ENCODE measurements at regions not wholly inside any gene's neighbourhood (a gene's known extent, or its start where the extent isn't known, plus 50 kb on each side); places are given as distances from the start of the nearest gene placed in this dataset.

DNA sequence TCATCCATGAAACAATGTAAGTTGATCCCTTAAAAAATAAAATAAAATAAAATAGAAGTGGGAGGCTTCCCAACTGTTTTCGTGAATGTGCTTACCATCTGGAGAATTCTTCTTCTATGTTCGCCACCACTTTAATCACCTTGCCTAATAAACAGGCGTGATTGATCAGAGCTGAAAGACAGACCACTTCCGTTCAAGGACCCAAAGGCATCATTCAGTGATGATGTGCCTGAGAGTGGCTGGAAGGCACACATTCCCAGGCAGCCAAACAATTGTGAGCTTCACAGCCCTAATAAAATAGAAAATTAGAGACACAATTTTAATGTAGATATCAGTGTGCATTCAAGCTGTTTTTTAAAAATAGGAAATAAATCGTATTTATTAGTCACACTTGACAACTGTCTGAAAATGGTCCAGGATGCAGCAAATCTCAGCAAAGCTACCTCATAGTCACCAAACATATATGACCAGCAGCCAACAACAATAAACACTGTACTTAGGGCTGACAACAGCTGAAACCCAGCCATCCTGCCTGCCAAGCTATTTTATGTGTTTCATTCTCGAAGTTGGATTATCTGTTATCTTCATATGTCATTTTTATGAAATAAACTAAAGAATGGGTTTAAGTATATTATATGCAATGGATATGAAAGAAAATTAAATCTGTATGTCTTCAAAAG lies 163.2 kb upstream of the FAM9B start:
- peak; percentile 23 for DNase-seq (ENCODE audit: low read depth)

DNA sequence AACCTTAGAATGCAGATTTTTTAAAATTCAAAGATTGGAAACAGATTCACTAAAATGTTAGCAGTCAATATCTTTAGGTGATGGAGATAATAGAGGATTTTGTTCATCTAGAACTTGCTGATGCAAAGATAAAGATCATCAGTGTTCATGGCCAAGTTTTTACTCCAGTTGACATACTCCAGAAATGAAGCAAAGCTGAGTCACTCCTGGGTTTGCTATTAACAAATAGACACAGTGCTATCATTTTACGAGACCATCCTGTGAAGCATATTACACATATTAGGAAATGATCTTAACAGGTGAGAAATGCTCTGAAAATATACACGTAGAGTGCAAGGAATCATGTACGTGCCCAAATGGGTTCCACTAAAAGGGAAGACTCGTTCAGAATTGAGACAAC lies 170.6 kb upstream of the FAM9B start:
- DNase-seq (ENCODE audit: low read depth), result peak; percentile 50

DNA sequence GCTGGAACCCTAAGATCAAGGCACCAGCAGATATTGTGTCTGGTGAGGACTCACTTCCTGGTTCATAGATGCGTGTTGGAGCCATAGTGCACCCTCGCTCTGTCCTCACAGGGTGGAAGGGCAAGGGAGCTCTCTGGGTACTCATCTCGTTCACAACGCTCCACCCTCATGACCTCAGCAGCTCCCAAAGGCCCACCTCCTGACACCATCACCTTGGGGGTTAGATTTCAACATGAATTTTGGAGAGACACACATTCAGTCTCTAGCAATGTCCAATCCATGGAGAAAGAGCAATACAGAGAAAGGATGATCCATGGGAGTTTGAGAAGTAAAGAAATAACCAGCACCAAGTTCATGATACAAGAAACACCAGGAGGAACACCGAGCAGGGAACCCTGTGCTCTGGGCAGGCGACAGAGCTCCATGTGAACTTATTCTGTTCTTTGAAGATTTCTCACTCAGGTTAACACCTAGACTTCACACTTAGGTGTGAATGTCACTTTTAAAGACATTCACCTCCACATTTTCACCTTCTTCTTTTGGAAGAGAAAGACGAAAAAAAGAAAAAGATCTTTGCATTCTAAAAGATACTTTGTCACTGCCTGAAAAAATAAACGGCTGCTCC lies 171.8 kb upstream of the FAM9B start:
- DNase-seq (ENCODE audit: low read depth), result no peak

DNA sequence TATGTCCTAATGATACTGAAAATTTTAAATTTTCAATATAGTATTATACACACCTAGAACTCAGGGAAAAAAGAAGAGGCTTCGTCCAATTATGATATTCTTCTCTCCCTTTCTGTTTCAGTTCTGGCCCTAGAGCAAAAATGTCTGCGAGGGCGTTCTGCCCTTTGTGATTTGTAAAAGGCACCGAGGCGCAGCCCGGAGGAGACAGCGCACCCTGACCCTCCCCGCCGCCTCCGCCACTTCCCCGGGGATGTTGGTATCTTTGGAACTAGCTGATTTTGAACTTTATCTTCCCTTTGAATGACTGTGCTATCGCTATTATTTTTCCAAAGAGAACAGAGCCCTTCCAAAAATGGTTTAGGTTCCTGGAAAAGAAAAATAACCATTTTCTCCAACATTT lies 173.2 kb upstream of the FAM9B start:
- DNase-seq (ENCODE audit: low read depth), result no peak

DNA sequence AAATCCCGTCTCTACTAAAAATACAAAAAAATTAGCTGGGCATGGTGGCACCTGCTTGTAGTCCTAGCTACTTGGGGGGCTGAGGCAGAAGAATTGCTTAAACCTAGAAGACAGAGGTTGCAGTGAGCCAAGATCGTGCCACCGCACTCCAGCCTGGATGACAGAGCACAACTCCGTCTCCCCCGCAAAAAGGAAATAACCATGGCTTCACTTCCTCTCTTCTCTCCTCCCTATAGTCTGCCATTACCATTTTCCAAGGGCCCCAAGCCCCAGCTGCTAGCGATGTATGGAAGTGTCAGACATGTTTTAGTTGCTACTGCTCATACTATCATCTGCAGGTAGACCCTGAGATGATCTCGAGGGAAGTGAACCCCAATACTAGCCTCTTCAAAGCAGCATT lies 177.3 kb upstream of the FAM9B start:
- DNase-seq (ENCODE audit: low read depth), result no peak

DNA sequence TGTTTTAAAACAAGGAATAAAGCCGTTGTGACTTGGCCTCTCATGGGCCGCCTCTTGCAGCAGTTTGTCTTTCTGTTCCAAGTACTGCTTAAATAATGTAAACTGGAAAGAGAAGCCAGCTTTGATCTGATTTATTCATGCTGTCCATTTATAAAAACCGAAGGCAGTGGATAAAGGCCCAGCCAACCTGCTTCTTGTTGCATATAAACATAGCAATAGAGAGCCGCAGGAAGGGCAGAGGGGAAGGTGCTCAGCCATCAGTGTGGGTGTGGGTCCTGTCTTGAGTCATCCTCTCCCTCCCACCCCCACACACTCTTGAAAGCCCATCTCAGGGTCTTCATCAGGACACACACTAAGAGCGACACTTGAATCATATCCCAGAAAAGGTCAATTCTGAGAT lies 187.9 kb upstream of the FAM9B start:
- no peak for DNase-seq (ENCODE audit: low read depth)

DNA sequence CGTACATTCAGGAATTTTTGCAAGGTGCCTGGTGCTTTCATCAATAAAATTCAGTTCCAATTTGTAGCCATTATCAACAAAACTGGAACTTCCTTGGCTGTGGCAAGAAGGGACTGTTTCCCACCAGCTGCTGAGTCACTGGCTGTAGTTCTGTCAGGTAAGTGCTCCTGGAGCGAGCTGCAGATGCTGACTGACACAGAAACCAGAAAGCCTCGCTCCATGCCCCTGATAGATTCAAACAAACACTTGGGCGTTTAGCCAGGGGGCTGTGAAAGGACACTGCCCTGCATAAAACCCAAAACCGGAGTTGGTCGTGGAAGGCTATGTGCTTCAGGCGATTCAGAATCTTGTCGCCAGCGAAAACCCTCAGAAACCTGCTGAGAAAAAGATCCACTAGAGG lies 188.4 kb upstream of the FAM9B start:
- no peak for DNase-seq (ENCODE audit: low read depth)

DNA sequence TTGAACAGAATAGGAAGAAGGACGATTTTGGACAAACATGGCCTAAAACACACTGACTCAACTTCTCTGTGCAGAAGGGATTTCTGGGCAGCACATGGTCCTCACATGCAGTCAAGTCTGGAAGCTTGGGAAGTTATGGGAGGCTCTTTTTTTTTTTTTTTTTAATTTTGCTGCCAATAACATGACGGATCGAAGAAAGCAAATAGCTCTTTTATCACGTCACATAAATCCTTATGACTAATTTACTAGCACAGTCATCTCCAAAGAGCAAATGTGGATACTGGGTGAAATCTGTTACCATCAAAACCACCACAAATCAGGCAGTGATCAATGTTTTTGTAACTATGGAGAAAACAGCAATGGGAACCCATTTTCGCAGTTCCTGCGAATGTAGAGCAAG lies 193.3 kb upstream of the FAM9B start:
- DNase-seq (ENCODE audit: low read depth), result peak; percentile 71

DNA sequence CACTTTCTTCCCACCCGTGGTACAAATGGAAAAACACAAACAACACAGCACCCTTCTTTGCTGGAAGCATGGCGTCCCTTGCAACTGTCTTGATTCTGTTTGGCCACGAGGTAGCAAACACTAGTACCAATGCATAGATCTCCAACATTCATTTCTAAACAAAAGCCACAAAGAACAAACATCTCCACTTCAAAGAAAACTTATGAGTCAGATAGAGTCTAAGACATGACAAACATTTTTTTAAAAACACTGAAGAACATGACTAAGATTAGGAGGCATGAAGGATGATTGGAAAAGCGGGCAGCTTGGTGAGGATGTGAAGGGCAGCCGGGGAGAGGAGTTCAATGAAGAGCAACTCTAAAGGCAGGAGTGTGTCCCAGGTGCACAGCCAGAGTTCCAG lies 197.6 kb upstream of the FAM9B start:
- DNase-seq (ENCODE audit: low read depth), result peak; percentile 84

DNA sequence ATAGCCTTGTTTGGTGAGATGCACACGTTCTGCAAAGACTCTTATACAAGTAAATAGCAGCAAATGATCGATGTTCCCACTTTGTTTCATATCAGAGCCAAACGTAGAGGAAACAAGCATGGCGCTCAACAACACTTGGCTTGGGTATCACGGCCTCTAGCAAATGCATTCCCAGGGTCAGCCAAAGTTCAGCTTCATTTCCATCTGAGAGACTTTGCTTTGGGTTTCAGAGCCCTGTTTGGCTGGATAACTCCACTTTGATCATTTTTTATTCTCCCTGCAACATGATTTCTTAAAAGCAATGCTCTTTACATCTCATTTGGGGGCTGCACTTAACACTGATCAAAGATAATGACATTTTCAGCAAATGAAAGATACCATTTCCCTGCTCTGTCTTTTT lies 199.2 kb upstream of the FAM9B start:
- no peak for DNase-seq (ENCODE audit: low read depth)

DNA sequence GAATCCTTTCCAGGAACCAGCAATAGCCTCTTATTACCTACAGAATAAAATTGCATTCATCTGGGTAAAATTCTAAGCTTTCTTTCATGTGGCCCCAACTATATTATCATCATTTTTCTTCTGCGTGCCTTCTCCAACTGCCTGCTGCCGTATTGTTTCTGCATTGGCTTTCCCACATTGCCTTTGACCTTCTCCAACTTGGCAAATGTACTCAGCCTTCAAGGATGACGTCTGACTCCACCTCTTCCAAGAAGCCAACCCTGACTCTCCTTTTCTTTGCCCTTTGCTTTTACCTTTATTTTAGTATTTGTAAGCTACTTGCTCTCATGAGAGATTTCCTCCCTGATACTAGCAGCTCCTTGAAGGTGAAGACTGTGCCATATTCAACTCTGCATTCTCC lies 200.4 kb upstream of the FAM9B start:
- DNase-seq (ENCODE audit: low read depth), result no peak

DNA sequence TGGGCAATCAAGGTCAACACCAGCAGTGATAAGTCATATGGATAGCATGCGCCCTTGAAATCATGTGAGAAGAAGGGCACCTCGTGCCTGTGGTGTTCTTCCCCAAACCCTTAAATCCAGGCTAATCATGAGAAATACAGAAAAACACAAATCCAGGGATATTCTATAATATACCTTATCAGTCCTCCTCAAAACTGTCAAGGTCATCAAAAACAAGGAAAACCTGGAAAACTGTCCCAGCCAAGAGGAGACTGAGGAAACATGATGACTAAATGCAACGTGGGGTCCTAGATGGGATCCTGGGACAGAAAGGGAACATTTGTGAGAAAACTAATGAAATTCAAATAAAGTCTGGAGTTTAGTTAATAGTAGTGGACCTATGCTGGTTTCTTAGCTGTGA lies 201.8 kb upstream of the FAM9B start:
- no peak for DNase-seq (ENCODE audit: low read depth)

DNA sequence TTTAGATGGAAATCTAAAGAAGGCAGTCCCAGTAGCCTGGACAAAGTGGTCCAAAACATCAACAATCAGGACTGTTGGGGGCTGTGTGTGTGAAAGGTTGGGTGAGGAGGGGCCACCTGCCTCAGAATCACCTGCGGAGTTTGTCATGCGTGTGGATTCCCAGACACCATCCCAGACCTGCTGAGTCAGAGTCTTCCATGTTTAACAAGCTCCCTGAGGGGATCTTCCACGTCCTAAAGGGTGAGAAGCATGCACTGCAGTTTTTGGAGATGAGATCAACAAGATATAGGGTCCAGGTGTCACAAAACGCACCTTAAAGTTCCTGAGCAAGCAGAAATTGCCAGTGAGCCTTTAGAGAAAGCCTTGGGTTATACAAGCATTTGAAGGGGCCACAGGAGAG lies 207.0 kb upstream of the FAM9B start:
- DNase-seq (ENCODE audit: low read depth), result no peak

DNA sequence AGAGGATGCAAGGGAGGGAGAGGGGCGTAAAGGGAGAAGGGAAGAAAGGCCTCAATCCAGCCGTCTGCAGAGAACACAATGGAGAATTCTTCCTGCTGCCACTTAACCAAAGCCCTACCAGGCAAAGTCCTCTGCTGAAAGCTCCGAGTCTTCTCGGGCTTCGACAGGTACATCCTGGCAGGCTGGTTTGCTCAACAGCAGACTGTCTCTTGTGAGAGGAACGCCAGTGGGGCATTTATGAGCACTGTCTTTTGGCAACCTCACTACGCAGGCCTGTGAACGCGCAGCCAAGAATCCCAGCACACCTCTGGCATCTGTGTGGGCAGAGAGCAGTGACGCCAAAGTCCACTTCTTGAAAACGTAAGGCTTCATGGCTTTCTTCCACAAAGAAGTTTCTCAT lies 207.5 kb upstream of the FAM9B start:
- no peak for DNase-seq (ENCODE audit: low read depth)

DNA sequence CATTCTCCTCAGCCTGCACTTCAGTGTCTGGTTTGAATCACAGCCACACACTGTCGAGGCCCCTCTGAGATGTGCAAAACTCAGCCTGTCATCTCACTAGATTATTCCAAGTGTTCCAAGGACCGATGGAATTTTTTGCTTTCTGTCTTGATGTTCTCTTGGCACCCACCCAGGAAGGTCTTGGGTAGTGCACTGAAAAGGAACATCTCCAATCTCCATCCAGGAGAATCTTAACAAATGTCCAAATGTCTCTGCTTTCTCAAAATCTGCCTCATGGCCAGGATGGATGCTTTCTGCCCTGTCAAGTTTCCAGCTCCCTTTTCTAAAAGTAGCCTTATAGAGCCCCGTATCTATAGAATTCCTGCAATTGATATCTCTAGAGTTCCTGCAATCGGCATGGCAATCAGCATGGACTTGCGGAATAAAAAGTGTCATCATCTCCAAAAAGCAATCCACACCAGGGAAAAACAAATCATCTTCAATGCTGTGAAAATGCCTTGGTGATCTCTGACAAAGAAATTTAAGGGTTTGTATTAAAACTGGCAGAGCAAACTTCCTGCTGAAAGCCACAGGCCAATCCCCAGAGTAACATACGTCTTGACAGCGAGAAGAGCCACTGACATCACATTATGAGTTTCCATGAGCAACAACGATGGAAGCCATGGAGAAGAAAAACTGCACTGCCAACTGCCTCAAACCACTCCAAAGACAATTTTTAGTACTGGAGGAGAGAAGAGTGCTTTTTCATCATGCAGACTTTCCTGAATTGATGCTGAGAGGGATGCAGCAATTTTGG lies 215.3 kb upstream of the FAM9B start:
- DNase-seq (ENCODE audit: low read depth), result no peak

DNA sequence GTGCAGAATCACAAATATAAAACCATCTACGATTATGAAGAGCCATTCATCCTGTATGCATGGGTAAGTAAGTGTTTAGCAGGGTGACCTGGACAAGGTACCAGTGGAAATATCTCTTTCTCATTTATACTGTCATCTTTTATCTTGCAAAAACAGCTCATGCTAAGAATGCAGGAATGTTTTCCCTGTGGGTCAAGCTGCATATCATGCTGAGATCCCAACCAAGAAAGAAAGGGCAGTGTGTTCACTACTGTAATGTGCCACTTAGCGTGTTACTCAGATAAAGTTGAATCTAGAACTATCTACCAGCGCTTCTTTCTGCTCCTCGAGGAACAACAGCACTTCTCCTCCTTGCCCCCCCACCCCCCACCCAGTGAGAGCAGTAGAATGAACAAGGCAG lies 212.7 kb upstream of the TBL1X start:
- no peak for DNase-seq (ENCODE audit: low read depth)

DNA sequence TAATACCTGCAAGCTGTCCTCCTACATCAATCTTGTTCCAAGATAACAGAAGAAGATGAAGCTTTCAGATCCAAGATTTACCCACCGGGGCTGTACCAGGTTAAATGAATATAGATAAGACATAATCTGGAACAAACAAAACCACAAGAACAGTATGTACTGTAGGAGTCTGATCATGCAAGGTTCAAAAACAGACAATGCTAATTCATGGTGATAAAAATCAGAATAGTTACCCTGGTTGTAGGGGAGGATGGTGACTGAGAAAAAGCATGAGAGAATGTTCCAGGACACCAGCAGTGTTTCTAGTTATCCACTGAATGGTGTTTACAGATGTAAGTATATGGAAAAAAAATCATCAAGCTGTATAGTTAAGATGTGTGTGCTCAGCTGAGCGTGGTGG lies 211.6 kb upstream of the TBL1X start:
- no peak for DNase-seq (ENCODE audit: low read depth)

DNA sequence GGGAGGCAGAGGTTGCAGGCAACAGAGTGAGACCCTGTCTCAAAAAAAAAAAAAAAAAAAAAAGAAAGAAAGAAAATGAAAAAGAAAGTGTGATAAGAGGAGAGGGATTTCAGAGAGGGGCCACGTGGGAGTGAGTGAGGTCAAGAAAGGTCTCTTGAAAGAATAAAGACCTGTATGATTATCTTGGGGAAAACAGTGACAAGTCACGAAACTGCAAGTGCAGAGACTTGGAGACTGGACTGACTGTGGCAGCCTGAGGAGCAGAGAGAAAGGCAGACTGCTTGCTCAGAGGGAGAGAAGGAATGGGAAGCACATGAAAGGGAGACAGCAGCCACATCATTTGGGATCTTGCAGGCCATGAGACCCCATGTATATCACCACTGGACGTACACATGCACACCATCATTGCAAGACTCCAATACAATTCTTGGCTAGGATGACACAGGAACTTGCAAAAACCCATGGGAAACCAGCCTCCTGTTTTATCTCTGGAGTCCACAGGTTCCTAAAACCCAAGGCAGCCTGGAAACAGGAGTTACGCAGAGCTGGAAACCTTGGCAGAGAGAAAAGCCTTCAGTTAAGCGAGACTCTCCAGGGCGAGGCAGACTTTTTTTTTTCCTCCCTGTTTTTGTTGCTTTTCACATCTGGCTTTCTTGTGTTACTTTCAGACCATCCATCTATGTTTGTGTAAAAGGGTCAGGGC lies 207.0 kb upstream of the TBL1X start:
- DNase-seq (ENCODE audit: low read depth), result no peak

DNA sequence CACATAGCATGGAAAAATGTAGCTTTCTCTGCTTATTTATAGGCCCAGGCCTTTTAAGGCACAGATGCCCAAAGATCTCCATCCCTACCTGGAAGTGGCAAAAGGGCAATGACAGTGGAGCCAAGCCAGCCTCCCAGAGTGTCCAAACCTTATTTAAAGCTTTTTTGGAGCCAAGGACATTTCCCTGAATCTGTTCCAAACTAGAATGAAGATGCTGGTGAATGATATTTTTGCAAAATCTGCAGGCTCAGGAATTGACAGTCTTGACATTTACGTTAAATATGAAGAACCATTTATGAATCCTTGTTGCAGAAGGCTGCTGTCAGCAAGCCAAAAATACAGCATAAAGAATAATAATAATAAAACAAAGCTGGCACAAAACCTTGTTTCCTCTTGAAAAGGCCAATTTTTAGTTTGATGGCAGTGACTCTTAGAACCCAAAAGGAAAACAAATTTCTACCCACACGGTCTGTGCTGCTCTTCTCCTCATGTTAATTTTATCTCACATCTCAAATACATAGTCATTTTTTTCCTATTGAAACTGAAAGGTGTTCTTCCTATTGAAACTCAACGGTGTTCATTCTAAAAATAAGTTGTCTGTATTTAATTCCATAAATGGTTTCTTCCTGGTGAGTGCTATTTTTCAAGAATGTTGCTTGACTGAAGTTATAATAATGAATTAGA lies 206.3 kb upstream of the TBL1X start:
- DNase-seq (ENCODE audit: low read depth), result no peak

DNA sequence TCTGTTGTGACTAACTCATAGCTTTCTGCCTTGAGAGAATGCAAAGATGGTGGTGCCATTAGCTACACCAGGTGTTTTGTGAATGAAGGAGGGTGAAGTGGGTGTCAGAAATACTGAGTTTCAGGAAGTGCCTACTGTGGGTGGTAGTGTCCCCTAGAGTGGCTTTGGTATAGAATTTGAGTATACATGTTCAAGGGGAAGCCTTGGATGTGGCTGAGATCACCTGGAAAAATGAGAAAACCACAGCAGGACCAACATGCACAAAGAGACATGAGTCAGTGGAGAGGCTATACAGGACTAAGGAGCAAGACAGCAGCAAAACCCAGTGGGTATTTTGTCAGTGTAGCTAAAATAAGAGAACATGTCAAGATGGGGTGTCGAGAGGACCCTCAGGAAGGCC lies 204.3 kb upstream of the TBL1X start:
- DNase-seq (ENCODE audit: low read depth), result no peak

DNA sequence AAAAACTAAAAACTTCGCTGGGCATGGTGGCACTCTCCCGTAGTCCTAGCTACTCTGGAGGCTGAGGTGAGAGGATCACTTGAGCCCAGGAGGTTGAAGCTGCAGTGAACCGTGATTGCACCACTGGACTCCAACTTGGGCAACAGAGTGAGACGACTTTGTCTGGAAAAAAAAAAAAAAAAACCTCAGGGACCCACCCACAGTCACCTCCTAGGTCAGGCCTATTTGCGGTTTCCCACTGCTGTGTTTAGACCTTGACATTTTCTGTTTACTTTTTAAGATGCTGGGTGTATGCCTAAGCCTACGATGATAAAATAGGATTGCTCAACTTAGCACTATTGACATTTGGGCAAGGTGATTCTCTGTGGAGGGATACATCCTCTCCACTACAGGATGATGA lies 197.4 kb upstream of the TBL1X start:
- DNase-seq (ENCODE audit: low read depth), result no peak

DNA sequence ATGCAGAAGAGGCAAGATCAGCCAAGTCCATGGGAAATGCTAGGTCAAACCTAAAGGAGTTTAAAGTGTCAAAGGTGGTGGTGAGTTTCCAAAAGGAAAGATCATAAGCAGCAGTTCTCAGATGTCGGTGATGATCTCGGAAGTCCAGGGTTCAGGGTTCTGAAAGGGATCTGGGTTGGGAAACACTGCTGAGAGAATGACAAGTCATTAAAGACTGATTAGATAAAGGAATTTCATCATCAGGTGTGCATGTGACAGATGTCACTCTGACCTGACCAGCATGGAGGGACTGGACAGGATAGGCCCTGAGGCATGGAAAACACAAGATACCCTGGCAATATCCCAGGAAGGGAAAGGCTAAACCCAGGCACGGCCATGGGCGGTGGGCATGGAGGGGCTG lies 195.7 kb upstream of the TBL1X start:
- no peak for DNase-seq (ENCODE audit: low read depth)
